ENCODE measurements at regions not wholly inside any gene's neighbourhood (a gene's known extent, or its start where the extent isn't known, plus 50 kb on each side); places are given as distances from the start of the nearest gene placed in this dataset.

DNA sequence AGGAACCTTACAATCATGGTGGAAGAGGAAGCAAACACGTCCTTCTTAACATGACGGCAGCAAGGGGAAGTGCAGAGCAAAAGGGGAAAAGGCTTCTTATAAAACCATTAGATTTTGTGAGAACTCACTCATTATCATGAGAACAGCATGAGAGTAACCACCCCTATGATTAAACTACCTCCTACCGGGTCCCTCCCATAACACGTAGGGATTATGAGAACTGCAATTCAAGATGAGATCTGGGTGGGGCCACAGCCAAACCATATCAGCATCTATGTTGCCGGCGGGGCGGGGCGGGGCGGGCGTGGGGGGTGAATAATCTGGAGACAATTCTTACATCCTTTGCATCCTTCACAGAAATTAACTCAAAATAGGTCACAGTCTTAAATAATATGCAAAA, 58.8 kb upstream of the GFPT2 start:
- Mint-ChIP-seq H3K4me3 (no peak overlapping the region), H3K27ac (no peak overlapping the region), H3K9me3 (no peaks in the 10 kb centered on the region), H3K4me1 (no peaks in the 10 kb centered on the region), H3K27me3 (peaks cover 4% of the 10 kb centered on the region), H3K36me3 (ENCODE audit: low read depth) (no peaks in the 10 kb centered on the region)
- ChIA-PET CTCF (interaction anchor here (1.1 kb wide), 1 partner anchor 203 kb away, joined by 3 read pairs; the partner anchor contains the start of gene RASGEF1C), POLR2A (no interaction called here)
- no peak for DNase-seq

DNA sequence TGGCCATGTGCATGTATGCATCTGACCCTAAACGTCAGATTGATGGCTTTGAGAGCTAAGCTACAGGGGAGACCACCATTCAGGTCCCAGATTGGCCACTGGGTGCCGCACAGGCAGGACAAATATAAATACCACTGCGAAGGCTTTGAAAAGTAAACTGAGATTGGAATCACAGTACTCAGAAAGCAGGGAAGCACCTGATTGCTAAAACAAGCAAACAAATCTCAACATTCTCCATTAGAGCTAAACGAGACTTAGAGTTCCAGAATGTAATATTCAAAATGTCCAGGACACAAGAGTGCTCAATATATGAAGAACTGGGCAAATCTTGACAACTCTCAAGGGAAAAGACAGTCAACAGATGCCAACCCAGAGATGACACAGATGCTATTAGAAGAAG, 61.0 kb upstream of the GFPT2 start:
- POLR2A ChIA-PET = no interaction called here
- CTCF ChIA-PET = no interaction called here
- H3K27ac Mint-ChIP-seq = no peak overlapping the region
- H3K36me3 Mint-ChIP-seq (ENCODE audit: low read depth) = no peaks in the 10 kb centered on the region
- DNase-seq = no peak
- no peaks in the 10 kb centered on the region for H3K4me1 Mint-ChIP-seq
- H3K27me3 Mint-ChIP-seq = peaks cover 4% of the 10 kb centered on the region
- no peaks in the 10 kb centered on the region for H3K9me3 Mint-ChIP-seq
- no peak overlapping the region for H3K4me3 Mint-ChIP-seq

DNA sequence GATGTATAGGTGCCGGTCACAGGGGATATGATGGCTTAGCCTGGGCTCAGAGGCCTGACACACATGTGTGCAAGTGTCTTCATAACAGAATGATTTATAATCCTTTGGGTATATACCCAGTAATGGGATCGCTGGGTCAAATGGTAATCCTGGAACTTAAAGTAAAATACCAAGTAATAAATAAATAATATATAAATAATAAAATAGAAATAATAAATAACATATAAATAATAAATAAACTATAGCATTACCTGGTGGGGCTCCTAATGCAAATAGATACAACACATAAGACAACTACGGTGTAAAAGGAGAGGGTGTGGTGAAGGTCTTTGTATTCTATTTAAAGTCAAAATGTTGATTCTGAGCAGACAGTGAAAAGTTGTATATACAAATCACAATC, 68.5 kb upstream of the GFPT2 start:
- no peak overlapping the region for H3K4me3 Mint-ChIP-seq
- ChIA-PET POLR2A (no interaction called here), CTCF (no interaction called here)
- DNase-seq = no peak
- no peaks in the 10 kb centered on the region for H3K9me3 Mint-ChIP-seq
- no peaks in the 10 kb centered on the region for H3K27me3 Mint-ChIP-seq
- no peaks in the 10 kb centered on the region for H3K36me3 Mint-ChIP-seq (ENCODE audit: low read depth)
- no peak overlapping the region for H3K27ac Mint-ChIP-seq
- H3K4me1 Mint-ChIP-seq = no peaks in the 10 kb centered on the region

DNA sequence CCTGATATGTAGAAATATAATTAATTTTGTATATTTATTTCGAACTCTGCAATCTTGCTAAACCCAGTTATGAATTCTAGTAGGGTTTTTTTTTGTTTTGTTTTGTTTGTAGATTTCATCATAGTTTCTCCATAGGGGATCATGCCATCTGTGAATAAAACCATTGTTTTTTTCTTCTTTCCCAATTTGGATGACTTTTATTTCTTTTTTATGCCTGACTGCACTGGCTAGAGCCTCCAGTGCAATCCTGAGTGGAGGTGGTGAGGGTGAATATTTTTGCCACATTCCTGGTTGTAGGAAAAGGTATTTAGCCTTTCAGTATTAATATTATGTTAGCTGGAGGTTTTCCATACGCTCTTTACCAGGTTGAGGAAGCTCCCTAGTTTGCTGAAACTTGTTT, 70.0 kb upstream of the GFPT2 start:
- ChIA-PET POLR2A (no interaction called here), CTCF (no interaction called here)
- Mint-ChIP-seq H3K4me1 (no peaks in the 10 kb centered on the region), H3K27ac (no peak overlapping the region), H3K4me3 (no peak overlapping the region), H3K27me3 (no peaks in the 10 kb centered on the region), H3K9me3 (no peaks in the 10 kb centered on the region), H3K36me3 (ENCODE audit: low read depth) (no peaks in the 10 kb centered on the region)
- DNase-seq = no peak

DNA sequence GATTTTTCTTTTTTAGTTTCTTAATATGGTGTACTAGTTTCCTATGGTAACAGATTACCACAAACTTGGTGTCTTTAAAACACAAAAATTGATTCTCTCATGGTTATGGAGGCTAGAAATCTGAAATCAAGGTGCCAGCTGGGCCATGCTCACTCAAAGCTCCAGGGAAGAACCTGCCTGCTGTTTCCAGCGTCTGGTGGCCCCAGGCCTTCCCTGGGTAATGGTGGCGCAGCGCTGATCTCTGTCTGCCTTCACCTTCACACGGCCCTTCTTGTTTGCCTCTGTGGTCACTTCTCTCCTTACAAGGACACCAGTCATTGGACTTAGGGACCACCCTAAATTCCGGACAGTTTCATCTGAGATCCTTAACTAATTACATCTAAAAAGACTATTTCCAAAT, 70.5 kb upstream of the GFPT2 start:
- Mint-ChIP-seq H3K27ac (no peak overlapping the region), H3K4me3 (no peak overlapping the region), H3K4me1 (no peaks in the 10 kb centered on the region), H3K9me3 (no peaks in the 10 kb centered on the region), H3K27me3 (no peaks in the 10 kb centered on the region), H3K36me3 (ENCODE audit: low read depth) (no peaks in the 10 kb centered on the region)
- ChIA-PET CTCF (interaction anchor here (0.7 kb wide), 1 partner anchor 9 kb away, joined by 3 read pairs; no protein-coding TSS in a partner anchor), POLR2A (no interaction called here)
- DNase-seq = no peak

DNA sequence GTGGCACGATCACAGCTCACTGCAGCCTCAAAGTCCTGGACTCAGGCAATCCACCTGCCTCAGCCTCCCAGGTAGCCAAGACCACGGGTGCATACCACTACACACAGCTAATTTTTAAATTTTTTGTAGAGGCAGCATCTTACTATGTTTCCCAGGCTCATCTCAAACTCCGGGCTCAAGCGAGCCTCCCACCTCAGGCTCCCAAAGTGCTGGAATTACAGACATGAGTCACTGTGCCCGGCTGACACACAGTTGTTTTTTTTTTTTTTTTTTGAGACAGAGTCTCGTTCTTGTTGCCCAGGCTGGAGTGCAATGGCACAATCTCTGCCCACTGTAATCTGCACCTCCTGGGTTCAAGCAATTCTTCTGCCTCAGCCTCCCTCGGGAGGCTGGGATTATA, 70.1 kb upstream of the CNOT6 start:
- Mint-ChIP-seq H3K4me1 (no peaks in the 10 kb centered on the region), H3K9me3 (no peaks in the 10 kb centered on the region), H3K27ac (no peak overlapping the region), H3K27me3 (peaks cover 1% of the 10 kb centered on the region), H3K4me3 (no peak overlapping the region), H3K36me3 (ENCODE audit: low read depth) (no peaks in the 10 kb centered on the region)
- CTCF ChIA-PET = interaction anchor here (0.7 kb wide), 1 partner anchor 9 kb away, joined by 3 read pairs; no protein-coding TSS in a partner anchor
- DNase-seq = no peak
- POLR2A ChIA-PET = no interaction called here

DNA sequence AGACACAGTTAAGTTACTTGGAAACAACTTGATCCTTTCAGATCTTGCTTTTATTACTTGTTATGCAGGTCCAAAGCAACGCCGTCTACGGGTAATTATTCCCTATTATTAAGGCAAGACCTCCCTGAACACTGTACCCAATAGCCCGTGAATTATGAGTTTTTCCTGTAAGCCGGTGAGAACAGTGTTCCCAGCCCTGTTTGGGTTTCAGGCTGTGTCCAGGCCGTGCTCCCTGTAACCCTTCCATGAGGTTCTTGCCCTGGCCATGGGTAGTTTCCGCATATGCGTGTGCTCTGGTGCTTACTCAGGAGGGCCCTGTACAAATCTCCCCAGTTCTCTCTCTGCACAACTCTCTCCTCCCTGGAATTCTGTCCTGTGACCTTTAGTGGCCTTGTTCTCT, 65.6 kb upstream of the CNOT6 start:
- no peak overlapping the region for H3K27ac Mint-ChIP-seq
- no peak for DNase-seq
- no peak overlapping the region for H3K4me3 Mint-ChIP-seq
- peaks cover 2% of the 10 kb centered on the region for H3K27me3 Mint-ChIP-seq
- ChIA-PET CTCF (no interaction called here), POLR2A (no interaction called here)
- H3K4me1 Mint-ChIP-seq = no peaks in the 10 kb centered on the region
- no peaks in the 10 kb centered on the region for H3K36me3 Mint-ChIP-seq (ENCODE audit: low read depth)
- no peaks in the 10 kb centered on the region for H3K9me3 Mint-ChIP-seq

DNA sequence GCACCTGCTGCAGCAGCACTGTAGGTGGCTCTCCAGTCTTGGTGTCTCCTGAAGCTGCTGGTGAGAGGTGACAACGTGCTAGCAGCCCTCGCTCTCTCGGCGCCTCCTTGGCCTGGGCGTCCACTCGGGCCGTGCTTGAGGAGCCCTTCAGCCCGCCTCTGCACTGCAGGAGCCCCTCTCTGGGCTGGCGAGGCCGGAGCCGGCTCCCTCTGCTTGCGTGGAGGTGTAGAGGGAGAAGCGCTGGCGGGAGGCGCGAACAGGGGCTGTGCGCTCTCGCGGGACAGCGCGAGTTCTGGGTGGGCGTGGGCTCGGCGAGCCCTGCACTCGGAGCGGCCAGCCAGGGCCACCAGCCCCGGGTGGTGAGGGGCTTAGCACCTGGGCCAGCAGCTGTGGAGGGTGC, 62.2 kb upstream of the CNOT6 start:
- Mint-ChIP-seq H3K4me1 (no peaks in the 10 kb centered on the region), H3K27me3 (peaks cover 2% of the 10 kb centered on the region), H3K4me3 (no peak overlapping the region), H3K27ac (no peak overlapping the region), H3K9me3 (no peaks in the 10 kb centered on the region), H3K36me3 (ENCODE audit: low read depth) (no peaks in the 10 kb centered on the region)
- CTCF ChIA-PET = no interaction called here
- POLR2A ChIA-PET = no interaction called here
- no peak for DNase-seq

DNA sequence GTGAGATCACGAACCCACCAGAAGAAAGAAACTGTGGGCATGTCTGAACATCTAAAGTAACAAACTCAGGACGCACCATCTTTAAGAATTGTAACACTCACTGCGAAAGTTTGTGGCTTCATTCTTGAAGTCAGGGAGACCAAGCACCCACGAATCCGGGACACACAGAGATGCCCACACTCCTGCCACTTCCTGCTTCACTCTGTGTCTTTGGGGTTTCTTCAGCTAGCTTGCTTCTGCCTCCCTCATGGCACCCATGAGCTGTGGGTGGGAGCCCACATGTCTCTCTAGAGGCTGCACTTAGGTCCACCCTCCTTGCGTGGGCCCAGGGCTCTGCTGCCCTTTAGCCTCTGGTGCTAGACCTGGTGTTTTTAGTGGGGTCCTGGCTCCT, 61.2 kb upstream of the CNOT6 start:
- H3K27ac Mint-ChIP-seq = no peak overlapping the region
- no peak for DNase-seq
- H3K4me3 Mint-ChIP-seq = no peak overlapping the region
- CTCF ChIA-PET = no interaction called here
- POLR2A ChIA-PET = no interaction called here
- H3K4me1 Mint-ChIP-seq = no peaks in the 10 kb centered on the region
- no peaks in the 10 kb centered on the region for H3K9me3 Mint-ChIP-seq
- no peaks in the 10 kb centered on the region for H3K36me3 Mint-ChIP-seq (ENCODE audit: low read depth)
- H3K27me3 Mint-ChIP-seq = peaks cover 2% of the 10 kb centered on the region

DNA sequence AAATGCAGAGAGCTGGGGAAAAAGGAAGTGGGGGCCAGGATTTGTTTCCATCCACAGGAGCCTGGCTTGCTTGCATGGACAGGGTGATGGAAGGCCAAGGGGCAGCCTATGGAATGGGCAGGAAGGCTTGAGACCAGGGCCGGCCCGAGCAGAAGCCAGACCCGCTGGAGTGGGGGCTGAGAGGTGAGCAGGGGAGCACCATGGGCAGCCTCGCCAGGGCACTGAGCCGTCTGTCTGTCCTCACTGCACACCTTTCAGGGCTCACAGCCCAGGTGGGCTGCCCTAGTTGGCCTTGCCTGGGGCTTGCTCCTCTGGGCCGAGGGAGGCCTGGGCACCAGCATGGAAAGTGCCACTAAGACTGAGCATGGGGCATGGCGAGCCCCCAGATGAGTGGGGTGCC, 58.6 kb upstream of the CNOT6 start:
- no peaks in the 10 kb centered on the region for H3K4me1 Mint-ChIP-seq
- no peak for DNase-seq
- H3K36me3 Mint-ChIP-seq (ENCODE audit: low read depth) = no peaks in the 10 kb centered on the region
- H3K27ac Mint-ChIP-seq = no peak overlapping the region
- H3K4me3 Mint-ChIP-seq = no peak overlapping the region
- H3K27me3 Mint-ChIP-seq = peaks cover 4% of the 10 kb centered on the region
- POLR2A ChIA-PET = no interaction called here
- no peaks in the 10 kb centered on the region for H3K9me3 Mint-ChIP-seq
- CTCF ChIA-PET = no interaction called here

DNA sequence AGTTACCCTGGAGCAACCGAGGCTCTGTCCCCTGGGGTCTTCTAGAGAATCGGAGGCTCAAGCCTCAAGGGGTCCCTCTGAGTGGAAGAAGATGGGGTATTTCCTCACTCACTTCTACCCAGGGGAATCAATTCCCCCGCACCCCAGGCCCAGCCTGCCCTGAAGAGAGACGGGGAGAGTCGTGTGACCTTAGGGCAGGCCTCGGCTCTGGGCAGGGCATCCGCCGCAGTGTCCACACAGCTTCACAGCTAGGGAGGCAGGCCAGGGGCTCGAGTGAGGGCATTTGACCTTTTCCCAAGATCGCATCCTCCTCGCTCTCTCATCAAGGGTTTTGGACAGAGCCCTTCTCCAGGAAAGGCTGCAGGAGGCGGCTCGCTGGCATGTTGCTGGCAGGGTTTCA, 57.9 kb upstream of the CNOT6 start:
- Mint-ChIP-seq H3K27ac (no peak overlapping the region), H3K27me3 (peaks cover 5% of the 10 kb centered on the region), H3K4me3 (no peak overlapping the region), H3K9me3 (no peaks in the 10 kb centered on the region), H3K36me3 (ENCODE audit: low read depth) (no peaks in the 10 kb centered on the region), H3K4me1 (no peaks in the 10 kb centered on the region)
- no peak for DNase-seq
- POLR2A ChIA-PET = no interaction called here
- CTCF ChIA-PET = no interaction called here

DNA sequence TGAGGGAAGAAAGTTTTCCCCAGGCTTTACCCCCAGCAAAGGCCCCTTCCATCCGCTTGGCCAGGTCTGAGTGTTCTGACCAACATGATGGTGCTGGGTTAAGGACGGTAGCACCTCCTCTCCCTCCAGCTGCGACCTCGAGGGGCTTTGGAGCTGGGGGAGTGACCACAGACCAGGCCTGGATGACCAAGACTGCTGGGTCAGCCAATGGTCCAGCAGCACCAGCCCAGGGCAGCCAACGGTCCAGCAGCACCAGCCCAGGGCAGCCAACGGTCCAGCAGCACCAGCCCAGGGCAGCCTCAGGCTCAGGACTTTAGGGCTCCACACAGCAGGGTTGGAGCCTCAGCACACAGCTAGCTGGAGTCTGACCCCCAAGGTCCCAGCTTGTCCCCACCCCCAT, 57.2 kb upstream of the CNOT6 start:
- no peaks in the 10 kb centered on the region for H3K36me3 Mint-ChIP-seq (ENCODE audit: low read depth)
- ChIA-PET POLR2A (no interaction called here), CTCF (no interaction called here)
- H3K9me3 Mint-ChIP-seq = no peaks in the 10 kb centered on the region
- no peak for DNase-seq
- H3K4me3 Mint-ChIP-seq = no peak overlapping the region
- H3K27ac Mint-ChIP-seq = no peak overlapping the region
- peaks cover 5% of the 10 kb centered on the region for H3K27me3 Mint-ChIP-seq
- no peaks in the 10 kb centered on the region for H3K4me1 Mint-ChIP-seq

DNA sequence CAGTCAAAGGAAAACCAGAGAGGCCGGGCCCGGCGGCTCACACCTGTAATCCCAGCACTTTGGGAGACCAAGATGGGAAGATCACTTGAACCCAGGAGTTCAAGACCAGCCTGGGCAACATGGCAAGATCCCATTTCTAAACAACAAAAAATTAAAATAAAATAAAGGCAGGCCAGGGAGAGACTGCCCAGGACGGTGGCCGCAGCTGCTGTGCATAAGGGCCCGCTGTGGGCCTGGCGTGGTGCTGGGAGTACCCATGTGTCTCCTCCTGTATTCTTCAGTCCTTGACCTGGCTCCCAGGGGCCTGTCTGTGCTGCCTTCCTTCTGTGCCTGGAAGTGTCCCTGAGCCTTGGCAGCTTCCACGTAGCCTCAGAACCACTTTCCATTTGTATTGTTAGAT, 56.8 kb upstream of the CNOT6 start:
- POLR2A ChIA-PET = no interaction called here
- no peaks in the 10 kb centered on the region for H3K36me3 Mint-ChIP-seq (ENCODE audit: low read depth)
- no peaks in the 10 kb centered on the region for H3K4me1 Mint-ChIP-seq
- H3K4me3 Mint-ChIP-seq = no peak overlapping the region
- CTCF ChIA-PET = no interaction called here
- no peaks in the 10 kb centered on the region for H3K9me3 Mint-ChIP-seq
- no peak overlapping the region for H3K27ac Mint-ChIP-seq
- DNase-seq = no peak
- peaks cover 5% of the 10 kb centered on the region for H3K27me3 Mint-ChIP-seq

DNA sequence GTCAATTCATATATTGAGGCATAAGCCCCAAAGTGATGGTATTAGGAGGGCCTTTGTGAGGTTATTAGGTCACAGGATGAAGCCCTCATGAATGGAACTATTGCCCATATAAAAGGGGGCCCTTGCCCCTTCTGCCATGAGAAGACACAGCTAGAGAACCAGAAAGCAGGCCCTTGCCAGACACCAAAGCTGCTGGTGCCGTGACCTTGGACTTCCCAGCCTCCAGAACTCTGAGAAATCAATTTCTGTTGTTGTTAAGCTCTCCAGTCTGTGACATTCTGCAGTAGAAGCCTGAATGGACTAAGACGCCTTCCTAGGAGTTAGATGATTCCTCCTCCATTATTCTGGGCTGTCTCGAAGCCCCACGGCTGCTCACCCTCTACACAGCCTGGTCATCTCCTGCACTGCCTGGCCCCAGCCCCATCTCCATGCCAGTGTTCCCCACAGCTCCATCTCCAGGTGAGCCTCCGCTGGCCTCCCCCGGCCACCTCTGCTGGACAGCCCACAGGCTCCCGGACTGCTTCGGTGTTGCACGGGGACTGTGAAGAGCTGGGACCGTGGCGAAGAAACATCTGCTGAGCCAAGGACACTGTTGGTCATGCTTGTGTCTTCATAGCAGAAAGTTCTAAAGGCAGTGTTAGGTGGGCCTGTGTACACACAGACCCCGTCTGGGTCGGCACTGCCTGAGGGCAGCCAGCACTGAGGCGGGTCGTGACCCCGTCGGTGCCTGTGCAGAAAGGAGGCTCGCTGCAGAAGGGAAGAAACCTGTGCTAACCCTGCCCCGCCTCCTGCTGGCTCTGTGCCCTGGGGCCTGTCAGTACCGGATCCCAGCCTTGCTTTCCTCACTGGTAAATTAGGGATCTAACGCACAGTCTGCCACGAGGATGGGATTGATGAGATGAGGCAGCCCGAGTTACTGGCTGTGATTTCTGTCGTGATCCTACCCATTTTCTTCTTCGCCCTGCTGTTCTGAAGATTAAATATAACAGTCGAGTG, 55.1 kb upstream of the CNOT6 start:
- Mint-ChIP-seq H3K36me3 (ENCODE audit: low read depth) (no peaks in the 10 kb centered on the region), H3K27me3 (peaks cover 5% of the 10 kb centered on the region), H3K27ac (no peak overlapping the region), H3K4me3 (no peak overlapping the region), H3K4me1 (no peaks in the 10 kb centered on the region), H3K9me3 (no peaks in the 10 kb centered on the region)
- ChIA-PET POLR2A (no interaction called here), CTCF (no interaction called here)
- no peak for DNase-seq
